Stimulated activated CD8-positive, alpha-beta memory T cell treated with anti-CD3 and anti-CD28 coated beads, Interleukin-2, amount 100 ng/mL, for 48 hours (primary cell): ENCODE measurements at regions not wholly inside any gene's neighbourhood (a gene's known extent, or its start where the extent isn't known, plus 50 kb on each side); places are given as distances from the start of the nearest gene placed in this dataset.
"Not testable (repeated sequence)": the region's sequence is repeated elsewhere in the genome, so short reads cannot be mapped to it uniquely, and the experiment has no call there.

ENCODE experiments used
- DNase-seq, 2 donors: peaks; one replicate each; pipeline ENCODE4 v3.0.0-alpha.2; 2020; ENCODE audit warnings: low read depth in 2 of 2

DNA sequence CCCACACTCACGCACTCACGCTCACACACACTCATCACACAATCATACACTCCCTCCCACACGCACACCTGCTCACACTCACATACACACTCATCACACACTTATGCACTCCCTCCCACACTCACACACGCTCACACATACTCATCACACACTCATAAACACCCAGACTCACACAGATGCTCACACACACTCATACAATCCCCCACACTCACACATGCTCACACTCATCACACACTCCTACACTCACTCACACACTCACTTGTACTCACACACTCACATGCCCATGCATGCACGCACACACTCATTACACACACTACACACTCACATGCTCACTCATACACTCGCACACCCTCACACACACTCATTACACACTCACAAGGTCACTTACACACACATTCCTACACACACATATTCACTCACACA is 131.1 kb upstream of the PDE10A start:
- no peak for DNase-seq

DNA sequence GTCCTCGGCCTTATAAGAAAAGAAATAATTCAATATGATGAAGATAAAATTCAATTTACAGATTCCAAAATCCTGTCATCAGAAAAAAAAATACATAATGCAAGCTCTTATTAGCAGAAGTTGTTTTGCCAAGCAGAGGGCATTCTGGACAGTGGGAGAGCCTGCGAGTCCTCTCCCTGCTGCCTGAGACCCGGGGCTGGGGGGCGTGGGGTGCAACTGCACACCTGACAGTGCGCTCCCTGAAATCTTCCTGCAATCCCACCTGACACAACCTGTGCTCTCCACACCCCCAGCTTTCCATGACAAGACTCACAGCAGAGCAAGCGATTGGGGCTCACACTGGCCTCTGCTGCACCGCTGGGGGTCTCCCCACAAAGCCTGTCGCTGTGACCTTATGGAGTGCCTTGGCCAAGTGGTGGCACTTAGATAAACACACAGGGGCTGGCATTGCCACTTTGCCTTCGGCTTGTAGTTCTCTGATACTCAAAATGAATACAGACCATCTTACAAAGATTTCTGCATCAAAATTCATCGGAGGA is 130.3 kb upstream of the PDE10A start:
- no peak for DNase-seq

DNA sequence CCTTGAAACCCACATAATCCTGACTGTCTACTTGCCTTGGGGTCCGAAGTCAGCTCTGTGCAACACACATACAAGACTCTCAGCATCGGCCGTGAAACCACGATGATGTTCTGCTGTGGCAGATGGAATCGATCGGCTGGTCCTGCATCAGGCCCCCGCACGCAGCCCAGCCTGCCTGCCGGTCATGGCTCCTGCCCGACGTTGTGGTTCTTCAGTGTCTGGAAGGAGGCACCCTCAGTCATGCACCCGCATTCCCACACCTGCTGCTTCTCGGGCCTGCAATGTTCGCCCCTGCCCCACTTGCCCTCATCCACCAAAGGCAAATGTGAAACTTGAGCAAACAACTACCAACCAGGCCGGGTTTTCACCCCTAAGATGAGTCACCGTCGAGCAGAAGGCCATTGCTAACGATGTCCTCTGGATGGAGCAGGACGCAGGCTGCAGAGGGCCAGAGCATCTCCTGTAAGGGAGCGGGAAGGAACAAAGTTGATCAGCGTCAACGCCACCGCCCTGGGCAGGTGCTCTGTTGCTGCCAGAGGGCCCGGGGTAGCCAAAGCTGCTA is 128.9 kb upstream of the PDE10A start:
- no peak for DNase-seq

DNA sequence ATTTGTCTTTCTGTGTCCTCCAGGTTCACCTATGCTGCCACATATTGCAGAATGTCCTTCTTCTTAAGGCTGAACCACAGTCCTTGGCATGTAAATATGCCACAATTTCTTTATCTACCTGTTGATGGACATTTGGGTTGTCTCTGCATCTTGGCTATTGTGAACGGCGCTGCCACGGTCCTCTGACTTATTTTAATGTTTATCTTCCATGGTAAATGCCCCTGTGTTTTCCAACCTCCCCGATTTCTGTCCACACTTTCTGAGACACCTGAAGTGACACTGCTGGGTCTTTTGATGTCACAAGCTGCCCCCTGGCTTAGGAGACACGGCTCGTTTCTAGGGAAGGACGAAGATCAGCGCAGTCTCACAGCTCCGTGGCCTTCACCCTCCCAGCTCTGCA is 128.3 kb upstream of the PDE10A start:
- DNase-seq: no peak

DNA sequence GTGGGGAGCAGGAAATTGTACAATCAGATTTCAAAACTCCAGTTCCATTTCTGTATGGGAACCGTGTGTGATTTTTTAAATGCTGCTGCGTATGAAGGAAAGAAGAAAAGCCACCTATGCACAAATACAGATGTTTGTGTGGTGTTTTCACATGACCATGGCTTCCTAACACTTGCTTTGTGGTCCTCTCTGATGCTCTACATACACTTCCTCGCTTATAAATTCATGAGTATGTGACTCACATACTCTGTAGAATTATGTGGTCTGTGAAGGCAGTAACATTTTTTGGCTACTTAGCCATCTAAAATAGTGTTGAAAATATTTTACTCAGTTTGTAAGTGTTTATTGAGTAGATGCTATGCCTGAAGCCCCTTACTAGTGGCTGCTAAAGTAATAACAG is 119.8 kb upstream of the PDE10A start:
- DNase-seq: no peak

DNA sequence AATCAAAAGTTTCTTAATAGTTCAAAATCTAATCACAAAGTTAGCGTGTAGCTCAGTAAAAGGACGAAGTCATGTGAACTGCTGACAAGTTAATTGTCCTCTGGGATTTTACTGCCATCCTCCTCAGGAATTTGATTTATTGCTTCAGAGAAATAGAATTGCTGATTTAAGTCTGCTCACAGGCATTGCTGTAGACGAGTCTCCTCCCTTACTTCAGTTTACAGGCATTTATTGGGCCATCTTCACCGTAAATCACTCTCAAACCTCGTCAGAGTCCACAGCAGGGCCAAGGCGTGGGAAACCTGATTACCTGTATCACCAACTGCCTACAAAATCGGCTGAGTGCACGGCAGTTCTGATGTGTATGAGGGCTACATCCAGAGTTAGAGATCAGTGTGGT is 119.1 kb upstream of the PDE10A start:
- no peak for DNase-seq

DNA sequence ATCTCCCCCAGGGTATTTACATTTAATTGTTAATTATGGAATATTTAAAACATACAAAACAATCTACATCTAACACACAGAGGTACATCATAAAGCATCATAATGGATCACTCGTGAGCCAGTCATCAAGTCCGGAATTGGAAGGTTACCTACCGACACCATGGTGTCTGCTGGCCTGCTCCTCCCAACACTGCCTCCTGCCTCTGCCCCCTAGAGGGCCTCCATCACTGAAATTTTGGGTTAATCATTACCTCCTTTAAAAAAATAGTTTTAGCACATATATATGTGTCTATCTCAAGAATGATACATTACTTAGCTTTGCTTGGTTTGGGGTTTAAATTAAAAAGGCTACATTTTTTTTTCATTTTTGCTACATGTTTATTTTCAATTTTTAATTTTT is 114.6 kb upstream of the PDE10A start:
- no peak for DNase-seq

DNA sequence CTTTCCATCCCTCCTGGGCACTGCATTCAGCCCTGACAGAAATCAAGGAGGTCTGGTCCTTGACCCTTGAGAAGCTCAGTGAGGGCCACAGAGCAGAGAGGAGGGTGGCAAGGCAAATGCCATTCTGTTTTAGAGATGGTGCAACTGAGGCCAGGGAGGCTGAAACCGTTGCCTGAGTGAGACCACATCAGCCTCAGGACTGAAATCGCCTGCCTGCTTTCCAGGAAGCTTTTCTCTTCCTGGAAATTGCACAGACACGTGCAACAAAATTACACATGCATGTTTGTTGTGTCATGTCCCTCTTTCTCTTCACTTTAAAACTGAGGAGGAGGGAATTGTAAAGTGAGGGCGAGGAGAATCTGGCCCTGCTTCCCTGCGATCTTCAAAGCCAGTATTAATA is 113.7 kb upstream of the PDE10A start:
- DNase-seq: no peak

DNA sequence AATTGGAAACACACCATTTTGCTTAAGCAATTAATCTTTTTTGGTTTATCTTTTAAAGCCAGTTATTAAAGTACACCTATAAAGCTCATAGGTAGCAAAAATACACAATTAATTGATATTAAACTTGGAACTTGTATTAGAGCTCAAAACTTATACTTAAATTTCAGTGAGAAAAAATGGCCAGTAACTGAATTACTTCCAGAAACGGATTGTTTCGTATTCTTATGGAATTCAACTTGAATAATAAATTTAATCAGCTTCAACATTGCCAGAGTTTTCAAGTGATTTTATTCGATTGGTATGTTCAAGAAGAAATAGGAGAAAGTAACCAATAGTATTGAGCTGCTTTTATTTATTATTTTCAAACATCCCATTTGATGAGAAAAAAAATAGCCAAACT is 112.7 kb upstream of the PDE10A start:
- DNase-seq: no peak

DNA sequence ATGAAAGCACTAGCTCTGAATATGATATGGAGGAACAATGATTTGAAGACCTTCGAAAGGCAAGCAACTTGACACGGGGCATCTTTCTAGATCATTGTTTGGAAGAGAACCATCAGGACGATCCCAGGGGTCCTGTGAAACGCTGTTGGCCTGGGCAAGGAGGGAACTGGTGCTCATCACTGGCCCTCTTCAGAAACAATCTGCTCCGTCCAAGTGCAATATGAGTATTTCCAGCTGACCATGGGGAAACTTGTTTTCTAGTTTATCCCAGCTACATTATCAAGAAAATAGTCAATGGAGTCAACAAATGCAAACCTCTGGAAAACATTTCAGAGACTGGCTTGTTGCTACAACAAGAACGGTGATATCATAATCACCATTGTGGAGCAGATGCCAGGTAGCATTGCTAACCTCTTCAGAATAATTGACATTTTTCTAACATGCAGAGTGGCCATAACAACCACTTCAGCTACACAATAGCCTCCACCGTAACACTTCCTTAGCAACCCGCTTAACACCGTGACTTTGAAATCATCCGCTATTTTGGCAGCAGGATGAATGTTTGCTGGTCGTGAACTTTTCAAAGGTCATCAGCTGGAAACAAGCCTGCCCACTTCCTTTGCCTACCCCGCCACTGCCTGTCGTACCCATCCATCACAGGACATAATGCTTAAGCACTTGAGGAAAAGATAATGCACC is 112.0 kb upstream of the PDE10A start:
- DNase-seq: no peak

DNA sequence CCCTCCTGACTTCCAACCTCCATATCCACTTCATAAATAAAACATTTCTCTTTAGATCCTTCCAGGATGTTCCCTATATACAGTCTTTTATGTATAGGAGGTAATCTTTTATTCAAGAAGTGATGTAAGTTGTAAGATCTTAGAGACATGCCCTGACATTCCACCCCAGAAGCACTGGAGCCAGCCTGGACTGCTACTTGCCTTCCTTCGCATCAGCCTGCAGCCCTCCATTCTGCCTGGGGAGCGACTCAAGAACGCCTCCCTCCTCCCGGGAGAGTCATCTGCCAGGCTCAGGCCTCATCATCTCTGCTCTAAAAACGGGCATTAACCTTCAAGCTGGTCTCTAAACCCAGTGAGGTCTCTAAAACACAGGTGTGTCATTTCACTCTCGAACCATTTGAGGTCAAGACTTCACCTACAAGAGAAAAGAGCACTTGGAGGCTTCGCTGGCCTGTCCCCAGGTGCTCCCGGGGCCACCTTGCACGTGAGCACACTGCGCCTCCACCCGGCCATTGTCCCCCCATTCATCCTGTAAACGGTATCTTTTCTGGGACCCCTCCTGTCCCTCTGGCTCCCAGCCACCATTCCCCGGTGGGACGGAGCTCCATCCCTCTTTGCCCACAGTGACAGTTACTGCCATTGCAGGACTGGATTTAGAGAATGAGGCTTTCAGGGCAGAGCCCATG is 107.5 kb upstream of the PDE10A start:
- no peak for DNase-seq

DNA sequence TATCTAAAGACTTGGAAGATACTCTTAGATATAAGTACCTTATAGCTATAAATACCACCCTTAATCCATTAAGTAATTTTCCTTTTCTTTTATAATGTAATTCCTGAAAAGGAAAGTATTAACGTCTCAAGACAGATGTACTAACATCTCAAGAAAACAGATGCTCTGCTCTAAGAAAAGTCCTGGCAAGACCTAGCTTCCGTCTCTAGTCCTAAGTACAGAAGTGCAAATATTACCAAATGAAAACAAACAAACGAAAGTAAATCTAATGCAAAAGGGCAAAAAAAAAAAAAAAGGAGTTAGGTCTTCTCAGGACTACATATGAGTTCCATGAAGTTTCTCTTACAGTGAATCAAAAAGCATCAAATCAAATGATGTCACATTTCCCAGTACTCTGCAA is 106.8 kb upstream of the PDE10A start:
- no peak for DNase-seq

DNA sequence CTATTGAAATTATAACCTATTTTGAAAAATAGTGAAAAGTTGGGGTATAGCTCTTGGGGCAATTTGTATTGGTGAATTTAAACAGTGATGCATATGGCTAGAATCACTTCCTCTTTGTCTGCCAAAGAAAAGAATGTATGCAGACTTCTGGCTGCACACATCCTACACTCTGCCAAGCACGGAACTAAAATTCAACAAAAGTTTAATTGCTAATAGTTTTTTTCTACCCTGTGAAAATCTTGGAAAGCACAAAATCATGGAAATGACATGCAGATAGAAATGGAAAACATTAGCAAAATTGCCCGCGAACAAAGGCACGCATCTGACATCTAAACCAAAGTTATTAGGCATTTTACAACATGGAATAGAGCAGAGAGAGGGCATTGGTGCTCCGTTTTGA is 106.4 kb upstream of the PDE10A start:
- DNase-seq: no peak

DNA sequence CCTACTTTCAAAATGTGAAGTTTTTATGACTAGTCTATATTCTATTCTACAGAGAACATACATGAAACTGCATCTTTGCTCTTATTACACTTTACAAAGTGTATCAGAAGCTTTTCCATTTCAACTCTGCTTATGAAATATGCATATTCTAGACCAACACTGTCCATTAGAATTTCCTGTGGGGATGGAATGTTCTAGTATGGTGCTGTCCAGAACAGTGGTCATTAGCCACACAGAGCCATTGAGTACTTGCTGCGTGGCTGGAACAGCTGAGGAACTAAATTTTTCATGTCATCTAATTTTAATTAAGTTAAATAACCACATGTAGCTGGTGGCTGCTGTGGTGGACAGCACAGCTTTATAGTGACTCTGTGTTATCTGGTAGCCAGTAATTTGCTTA is 105.9 kb upstream of the PDE10A start:
- DNase-seq: no peak

DNA sequence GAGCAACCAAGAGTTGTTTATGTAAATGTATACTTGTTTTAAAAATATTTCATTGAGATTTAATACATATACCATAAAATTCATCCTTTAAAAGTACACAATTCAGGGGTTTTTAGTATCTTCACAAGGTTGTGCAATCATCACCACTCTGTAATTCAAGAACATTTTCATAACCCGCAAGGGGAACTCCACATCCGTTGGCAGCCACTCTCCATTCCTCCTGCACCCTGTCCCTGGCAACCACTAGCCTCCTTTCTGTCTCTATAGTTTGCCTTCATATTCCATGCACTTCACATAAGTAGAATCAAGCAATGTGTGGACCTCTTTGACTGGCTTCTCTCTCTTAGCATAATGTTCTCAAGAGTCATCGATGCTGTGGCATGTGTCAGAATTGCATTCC is 104.2 kb upstream of the PDE10A start:
- no peak for DNase-seq

DNA sequence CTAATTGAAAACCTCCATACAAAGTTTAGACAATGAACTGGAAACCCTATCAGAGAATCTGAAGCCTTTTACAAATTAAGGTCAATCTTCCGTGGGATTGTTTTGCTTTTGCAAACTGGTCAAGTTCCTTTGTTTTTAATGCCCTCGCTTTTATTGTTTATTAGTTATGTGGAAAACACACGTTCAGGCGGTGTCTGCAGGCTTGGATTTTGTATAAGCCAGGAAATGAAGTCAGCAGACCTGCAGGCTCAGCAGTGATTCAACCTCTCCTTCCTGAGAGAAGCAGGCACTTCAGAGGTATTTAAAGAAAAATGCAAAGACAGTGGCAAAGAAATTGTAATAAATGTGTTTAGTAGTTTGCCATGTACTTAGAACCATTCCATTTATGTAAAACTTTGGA is 103.4 kb upstream of the PDE10A start:
- no peak for DNase-seq

DNA sequence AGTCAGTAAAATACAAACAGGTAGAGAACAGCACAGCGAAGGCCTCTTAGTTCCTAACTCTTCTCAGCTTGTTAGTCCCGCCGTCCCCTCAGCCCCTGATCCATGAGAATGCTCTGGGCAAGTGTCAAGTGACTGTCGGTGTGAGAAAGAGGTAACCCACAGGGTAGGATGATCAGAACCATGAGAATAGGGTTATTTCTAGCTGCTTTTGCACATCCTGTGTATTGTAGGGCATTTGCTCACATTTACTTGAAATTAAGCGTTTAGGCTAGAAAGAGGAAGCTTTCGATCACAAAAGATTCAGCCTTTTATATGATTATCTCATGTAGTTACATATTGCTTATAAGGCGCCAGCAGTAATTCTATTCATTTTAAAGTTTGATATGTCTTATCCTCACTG is 103.0 kb upstream of the PDE10A start:
- no peak for DNase-seq

DNA sequence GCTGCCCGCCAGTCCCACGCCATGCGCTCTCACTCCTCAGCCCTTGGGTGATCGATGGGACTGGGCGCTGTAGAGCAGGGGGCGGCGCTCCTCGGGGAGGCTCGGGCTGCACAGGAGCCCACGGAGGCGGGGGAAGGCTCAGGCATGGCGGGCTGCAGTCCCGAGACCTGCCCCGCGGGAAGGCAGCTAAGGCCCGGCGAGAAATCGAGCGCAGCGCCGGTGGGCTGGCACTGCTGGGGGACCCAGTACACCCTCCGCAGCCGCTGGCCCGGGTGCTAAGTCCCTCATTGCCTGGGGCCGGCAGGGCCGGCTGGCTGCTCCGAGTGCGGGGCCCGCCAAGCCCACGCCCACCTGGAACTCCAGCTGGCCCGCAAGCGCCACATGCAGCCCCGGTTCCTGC is 102.2 kb upstream of the PDE10A start:
- DNase-seq: not testable (repeated sequence)

DNA sequence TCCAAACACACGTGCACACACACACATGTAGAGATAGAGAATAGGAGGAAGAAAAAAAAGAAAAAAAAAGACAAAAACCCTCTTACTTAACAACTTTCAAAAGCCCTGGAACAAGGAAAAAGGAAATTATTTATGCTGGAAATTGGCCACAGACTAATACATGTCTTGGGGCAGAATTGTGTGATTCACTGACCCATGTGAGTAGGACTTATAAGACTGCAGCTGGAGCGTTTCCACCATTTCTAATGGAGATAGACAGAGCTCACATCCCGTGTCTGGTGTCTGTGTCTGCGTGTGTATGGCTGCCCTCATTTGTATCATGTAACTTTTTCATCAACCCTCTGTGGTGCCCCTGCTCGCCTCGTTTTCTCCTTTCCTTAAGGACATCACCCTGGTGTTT is 99.8 kb upstream of the PDE10A start:
- DNase-seq: no peak

DNA sequence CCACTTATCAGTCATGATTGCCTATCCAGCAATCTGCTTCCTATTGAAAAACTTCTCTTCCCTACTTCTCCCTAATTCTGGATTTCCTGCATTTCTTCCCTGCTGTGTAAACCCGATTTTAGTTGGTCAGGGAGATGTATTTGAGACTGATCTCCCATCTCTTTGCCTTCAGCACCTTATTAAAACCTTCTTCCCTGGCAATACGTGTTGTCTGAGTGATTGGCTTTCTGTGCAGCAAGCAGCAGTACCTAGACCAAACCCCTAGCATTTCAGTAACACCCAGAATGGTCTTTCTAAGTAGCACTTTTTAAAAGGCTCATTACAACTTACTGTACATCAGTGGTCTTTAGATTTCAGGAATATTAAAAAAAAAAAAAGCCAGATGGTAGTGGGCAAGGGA is 99.1 kb upstream of the PDE10A start:
- no peak for DNase-seq

DNA sequence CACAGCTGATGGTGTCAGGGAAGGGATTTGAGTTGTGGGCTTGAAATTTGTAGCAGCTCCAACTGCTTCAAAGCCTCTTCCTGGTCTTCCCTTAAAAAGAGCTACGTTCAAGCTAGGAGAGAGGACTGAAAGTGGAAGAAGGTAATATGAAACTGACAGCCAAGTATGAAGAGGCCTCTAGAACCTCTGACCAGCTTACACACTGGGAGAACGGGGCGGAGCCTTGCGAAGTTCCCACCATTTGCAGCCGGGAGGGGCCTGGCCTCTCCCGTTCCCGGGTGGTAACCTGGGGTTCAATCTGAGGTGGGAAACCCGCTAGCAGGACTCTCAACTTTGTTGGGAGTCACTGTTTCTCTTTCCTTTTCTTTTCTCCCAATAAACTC is 97.8 kb upstream of the PDE10A start:
- DNase-seq: no peak

DNA sequence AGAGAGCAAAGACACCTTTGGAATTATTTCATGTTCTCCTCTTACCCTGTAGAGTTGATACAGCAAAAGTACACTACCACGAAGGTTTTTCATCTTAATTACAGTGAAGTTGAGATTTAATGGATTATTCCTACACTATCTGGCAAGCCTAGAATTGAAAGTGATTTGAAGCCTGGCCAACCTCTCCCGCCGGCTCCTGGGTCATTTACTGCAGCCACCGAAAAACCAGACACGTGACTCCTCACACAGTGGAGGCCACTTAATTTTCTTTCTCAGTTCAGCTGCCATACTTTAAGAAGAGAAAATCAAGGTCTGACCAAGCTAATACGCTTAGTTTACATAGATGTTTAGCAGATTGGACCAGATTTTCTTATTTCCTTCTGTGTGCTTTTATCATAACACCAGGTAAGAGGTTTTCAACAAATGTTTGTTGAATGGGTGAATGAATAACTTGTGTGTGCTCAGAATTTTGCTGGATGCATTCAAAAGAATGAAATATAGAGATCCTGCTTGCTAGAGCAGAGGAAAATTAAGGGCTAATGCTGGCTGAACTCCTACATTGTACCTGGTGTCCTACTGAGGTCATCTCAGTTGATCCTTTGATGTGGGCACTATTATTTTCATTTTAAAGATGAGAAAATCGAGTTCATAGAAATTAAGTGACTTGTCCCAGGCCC is 97.2 kb upstream of the PDE10A start:
- no peak for DNase-seq

DNA sequence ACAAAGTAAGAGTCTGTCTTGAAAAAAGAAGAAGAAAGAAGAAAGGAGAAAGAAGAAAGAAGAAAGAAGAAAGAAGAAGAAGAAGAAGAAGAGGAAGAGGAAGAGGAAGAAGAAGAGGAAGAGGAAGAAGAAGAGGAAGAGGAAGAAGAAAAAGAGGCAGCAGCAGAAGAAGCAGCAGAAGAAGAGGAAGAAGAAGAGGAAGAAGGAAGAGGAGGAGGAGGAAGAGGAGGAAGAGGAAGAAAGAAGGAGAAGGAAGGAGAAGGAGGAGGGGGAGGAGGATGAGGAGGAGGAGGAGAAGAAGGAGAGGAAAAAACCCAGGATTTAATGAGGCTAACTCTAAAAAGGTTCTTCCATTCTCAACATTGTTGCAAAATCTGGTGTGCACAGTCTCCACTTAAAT is 95.4 kb upstream of the PDE10A start:
- no peak for DNase-seq
